ENCODE measurements at regions not wholly inside any gene's neighbourhood (a gene's known extent, or its start where the extent isn't known, plus 50 kb on each side); places are given as distances from the start of the nearest gene placed in this dataset.

GRCh38 chr14:66114071-66114470 lies 372.1 kb upstream of the CCDC196 start:
- no peak for TF ChIP-seq CTCF (IDR thresholded peaks at IDR 0.05)
- no peak for TF ChIP-seq POLR2A (IDR thresholded peaks at IDR 0.05)
